ENCODE measurements at regions not wholly inside any gene's neighbourhood (a gene's known extent, or its start where the extent isn't known, plus 50 kb on each side); places are given as distances from the start of the nearest gene placed in this dataset.

DNA sequence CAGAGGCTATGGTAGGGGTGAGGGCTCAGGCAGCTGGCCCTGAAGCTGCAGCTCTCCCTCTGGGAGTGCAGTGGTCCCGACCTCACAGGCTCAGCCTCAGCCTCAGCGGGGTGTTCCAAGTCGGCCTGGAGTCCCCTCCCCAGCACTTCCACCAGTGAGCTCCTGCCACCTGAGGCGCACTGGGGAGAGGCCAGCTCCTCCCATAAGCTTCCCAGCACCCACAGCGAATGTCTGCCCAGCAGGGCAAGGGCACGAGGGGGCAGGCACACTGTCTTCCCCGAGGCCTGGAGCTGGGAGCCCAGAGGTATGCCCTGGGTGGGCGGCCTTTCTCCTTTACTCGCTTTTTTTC is 53.2 kb upstream of the SLCO4A1 start:
- TF ChIP-seq, protein P1, sequence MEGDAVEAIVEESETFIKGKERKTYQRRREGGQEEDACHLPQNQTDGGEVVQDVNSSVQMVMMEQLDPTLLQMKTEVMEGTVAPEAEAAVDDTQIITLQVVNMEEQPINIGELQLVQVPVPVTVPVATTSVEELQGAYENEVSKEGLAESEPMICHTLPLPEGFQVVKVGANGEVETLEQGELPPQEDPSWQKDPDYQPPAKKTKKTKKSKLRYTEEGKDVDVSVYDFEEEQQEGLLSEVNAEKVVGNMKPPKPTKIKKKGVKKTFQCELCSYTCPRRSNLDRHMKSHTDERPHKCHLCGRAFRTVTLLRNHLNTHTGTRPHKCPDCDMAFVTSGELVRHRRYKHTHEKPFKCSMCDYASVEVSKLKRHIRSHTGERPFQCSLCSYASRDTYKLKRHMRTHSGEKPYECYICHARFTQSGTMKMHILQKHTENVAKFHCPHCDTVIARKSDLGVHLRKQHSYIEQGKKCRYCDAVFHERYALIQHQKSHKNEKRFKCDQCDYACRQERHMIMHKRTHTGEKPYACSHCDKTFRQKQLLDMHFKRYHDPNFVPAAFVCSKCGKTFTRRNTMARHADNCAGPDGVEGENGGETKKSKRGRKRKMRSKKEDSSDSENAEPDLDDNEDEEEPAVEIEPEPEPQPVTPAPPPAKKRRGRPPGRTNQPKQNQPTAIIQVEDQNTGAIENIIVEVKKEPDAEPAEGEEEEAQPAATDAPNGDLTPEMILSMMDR (IDR thresholded peaks at IDR 0.05) = no peak
- no peak for TF ChIP-seq POLR2A (IDR thresholded peaks at IDR 0.05)
